ENCODE measurements at regions not wholly inside any gene's neighbourhood (a gene's known extent, or its start where the extent isn't known, plus 50 kb on each side); places are given as distances from the start of the nearest gene placed in this dataset.
A peak's percentile ranks its signal among the peaks of the same experiment; 100 is the strongest.

DNA sequence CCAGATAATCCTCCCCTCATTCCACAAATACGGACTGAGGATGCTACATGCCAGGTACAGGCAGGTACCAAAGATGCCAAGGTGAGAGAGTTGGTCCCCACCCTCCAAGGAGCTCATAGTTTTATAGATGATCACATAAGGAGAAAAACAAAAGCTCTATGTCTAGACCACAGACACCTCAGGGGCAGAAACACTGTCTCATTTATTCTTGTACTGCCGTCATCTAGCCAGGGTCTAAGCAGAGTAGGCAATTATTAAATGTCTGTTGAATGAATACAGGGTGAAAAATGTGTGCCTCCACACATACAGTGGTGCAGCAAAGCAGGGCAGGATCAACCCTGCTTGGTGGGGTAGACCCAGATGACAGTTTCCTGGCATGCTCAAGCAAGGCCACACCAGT lies 439.8 kb upstream of the JARID2 start:
- DNase-seq (ENCODE audit: low read depth): no peak

DNA sequence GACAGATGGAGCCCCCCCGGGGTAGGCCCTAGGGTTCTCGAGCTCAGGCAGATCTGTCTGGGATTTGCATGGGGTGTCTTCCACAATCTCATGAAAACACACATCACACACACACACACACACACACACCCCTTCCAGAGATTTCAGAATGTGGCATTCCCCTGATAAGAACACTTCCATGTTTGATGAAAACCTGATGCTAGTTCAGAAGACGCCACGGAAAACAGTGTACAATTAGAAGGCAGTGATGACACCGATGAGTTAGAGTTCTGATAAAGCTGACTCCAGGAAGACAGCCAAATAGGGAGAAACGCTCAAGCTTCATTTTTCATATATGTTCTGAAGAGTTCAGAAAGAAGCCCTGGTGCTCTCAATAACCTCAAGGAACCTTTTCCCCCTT lies 438.7 kb upstream of the JARID2 start:
- DNase-seq (ENCODE audit: low read depth): no peak

DNA sequence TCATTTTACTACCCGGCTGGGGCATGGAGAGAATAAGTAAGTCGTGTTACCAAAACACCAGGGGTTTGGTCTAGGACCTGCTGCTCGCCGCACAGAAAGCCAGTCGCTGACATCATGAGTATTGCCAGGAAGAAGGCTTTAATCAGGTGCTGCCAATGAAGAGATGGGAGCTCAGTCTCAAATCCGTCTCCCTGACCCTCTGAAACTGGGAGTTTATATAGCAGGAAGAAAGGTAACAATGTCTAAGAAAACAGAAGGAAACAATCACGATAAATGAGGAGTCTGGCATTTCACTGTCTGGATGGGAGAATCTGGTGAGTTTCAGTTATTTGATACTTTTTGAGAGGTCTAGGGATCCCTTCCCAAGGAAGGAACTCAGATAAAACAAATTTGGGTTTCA lies 437.9 kb upstream of the JARID2 start:
- DNase-seq (ENCODE audit: low read depth): no peak

- DNase-seq (ENCODE audit: low read depth): no peak
Measured at GRCh38 chr6:14810021-14810420, 435.8 kb upstream of the JARID2 start.

- no peak for DNase-seq (ENCODE audit: low read depth)
Measured at GRCh38 chr6:14811775-14812428, 434.0 kb upstream of the JARID2 start.

DNA sequence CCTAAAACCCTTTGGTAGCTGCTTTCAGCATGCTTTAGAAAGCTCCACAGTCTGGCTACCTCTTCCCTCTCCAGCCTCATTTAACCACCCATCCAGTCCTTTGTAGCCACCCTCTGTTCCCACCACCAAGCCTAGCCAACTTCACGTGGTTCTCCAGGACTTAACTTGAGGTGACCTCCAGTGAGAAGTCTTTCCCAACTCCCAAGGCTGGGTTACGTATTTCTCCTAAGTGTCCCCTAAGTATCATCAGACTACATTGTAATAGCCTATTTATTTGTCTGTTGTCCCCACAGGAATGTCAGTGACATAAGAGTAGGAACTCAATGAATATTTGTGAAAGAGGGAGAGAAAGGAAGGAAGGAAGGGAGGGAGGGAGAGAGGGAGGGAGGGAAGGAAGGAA lies 431.9 kb upstream of the JARID2 start:
- no peak for DNase-seq (ENCODE audit: low read depth)

- DNase-seq (ENCODE audit: low read depth): peak; percentile 32
Measured at GRCh38 chr6:14816116-14816859, 429.6 kb upstream of the JARID2 start.

DNA sequence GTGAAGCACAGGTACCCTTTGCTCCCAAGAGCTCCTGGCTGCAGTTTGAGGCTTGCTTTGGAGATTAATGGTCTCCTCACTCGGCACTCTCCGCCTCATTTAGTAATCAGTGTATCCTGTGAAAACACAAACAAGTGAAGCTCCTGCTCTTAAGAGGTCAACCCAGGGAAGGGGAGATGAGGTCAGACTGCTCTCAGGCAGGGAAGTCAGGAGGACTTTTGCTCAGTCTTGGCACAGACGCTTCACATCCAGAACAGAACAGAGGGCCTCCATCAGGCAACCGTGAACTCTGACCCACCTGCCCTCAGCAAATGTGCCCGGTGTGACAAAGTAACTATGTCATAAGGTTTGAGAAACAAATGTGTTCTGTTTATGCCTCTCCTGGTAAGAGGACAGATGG lies 428.8 kb upstream of the JARID2 start:
- DNase-seq (ENCODE audit: low read depth): no peak

- DNase-seq (ENCODE audit: low read depth): peak; percentile 29
Measured at GRCh38 chr6:14818422-14818884, 427.4 kb upstream of the JARID2 start.

- no peak for DNase-seq (ENCODE audit: low read depth)
Measured at GRCh38 chr6:14819001-14819400, 426.9 kb upstream of the JARID2 start.

DNA sequence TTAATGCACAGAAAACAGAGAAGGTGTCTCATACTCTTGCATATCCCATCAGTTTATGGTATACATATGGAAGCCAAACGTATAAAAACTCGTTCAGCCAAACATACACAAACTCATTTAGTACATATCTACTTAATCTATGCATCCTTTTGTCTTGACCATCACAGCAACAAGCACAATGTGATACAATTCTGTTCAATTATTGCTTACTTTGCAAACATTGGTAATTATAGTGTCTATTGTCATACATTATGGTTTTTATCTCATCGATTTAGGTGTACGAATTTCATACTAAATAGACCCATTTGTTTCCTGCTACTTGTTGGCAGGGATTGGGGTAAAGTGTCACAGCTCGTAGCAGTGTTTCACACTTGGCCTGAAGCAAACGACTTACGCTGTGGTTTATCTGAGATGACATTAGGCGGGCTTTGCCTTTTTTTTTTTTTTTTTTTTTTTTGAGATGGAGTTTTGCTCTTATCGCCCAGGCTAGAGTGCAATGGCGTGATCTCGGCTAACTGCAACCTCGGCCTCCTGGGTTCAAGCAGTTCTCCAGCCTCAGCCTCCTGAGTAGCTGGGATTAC lies 425.9 kb upstream of the JARID2 start:
- no peak for DNase-seq (ENCODE audit: low read depth)

DNA sequence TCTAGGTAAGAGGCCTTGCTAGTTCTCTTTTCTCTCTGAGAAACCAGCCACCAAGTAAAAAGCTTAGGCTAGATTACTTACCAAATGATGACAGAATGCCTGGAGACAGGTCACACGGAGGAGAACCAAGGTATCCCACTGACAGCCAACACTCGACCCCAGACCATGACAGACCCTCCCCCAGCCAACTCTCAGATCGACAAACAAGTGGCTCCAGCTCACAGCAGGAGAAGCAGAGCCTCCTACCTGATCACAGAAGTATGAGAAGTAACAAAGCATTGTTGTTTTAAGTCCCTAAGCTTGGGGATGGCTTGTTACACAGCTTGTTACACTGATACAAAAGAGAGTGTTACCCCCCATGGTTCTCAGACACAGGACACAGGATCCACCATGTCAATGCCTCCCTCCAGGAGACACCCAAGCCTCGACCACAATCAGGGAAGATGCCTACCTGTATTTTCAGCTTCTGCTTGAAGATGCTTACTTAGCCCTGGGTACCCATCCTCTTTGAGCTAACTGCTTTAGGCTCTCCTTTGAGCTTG lies 423.8 kb upstream of the JARID2 start:
- DNase-seq (ENCODE audit: low read depth): no peak

DNA sequence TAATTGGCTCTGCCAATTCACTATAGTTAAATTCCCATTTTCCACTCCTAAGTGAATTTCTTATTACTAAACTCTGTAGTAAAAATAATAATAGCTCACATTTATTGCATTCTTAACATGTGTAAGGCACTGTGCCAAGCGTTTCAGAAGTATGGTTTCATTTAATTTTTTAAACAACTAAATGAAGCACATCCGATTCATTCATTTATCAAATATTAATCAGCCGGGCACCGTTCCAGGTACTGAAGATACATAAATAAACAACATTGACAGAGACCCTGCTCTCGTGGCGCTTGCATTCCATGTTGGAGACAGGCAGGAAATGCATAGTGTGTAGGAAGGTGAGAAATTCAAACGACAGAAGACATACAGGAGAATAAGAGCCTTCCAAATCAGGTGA lies 423.2 kb upstream of the JARID2 start:
- no peak for DNase-seq (ENCODE audit: low read depth)

DNA sequence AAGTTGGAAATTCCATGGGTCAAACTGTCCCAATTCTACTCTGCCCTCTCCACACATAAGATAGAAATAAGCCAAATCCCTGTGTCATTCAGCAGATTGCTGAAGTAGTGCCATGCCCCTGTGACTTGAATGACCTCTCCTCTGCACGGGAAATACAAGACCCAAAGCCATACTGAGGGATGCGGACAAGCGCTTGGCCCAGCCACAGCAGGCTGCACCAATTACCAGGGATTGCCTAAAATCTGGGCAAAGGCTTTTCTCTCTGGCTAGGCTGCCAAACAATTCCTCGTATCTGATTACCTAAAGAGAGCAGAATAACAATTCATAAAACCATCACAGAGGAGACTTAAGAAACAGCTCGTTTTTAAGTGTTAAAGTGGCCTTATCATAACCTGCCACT lies 421.8 kb upstream of the JARID2 start:
- DNase-seq (ENCODE audit: low read depth): no peak

- DNase-seq (ENCODE audit: low read depth): no peak
Measured at GRCh38 chr6:14824484-14825275, 421.2 kb upstream of the JARID2 start.

- DNase-seq (ENCODE audit: low read depth): no peak
Measured at GRCh38 chr6:14826456-14826855, 419.4 kb upstream of the JARID2 start.

- DNase-seq (ENCODE audit: low read depth): no peak
Measured at GRCh38 chr6:14827354-14827753, 418.5 kb upstream of the JARID2 start.

DNA sequence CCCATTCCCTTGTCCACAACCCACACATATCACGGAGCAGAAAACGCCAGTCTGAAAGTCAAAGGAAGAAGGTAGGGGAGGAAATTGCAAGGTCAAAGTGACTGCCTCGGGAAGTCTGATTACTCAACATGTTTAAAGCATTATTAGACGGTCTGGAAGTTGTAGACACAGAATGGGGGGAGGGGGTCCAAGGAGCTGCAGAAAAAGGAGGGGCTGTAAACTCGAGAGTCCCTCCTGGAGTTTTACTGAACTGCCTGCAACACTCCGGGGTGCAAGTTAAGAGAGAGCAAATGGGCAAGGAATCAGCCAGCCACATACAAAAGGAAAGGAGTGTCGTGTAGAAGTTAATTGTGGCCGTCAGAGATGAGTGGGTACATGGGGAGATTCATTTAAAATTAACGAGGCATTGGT lies 417.7 kb upstream of the JARID2 start:
- no peak for DNase-seq (ENCODE audit: low read depth)

GRCh38 chr6:14831070-14831469 lies 414.8 kb upstream of the JARID2 start:
- DNase-seq (ENCODE audit: low read depth): no peak

- no peak for DNase-seq (ENCODE audit: low read depth)
Measured at GRCh38 chr6:14831937-14832336, 413.9 kb upstream of the JARID2 start.

- DNase-seq (ENCODE audit: low read depth): no peak
Measured at GRCh38 chr6:14832427-14832826, 413.4 kb upstream of the JARID2 start.

Data from Daoy (cell line).